ENCODE measurements at regions not wholly inside any gene's neighbourhood (a gene's known extent, or its start where the extent isn't known, plus 50 kb on each side); places are given as distances from the start of the nearest gene placed in this dataset.

DNA sequence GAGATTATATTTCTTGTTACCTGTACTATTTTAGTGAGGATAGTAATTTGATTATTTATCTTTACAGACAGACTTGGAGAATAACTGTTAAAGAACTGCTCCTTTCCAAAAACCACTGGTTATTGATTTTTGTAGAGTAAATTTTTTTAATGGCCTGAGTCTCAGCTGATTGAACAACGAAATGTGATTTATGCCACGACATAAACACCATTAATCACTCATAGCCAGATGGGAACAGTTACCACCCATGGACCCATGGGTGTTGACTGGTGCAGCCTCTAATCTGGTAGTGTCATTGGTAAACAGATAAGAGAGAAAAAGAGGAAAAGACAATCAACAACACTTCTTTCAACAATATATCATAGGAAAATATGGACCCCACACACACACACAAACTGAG is 101.4 kb upstream of the BEND6 start:
- Histone ChIP-seq H3K9ac (ENCODE audit: low read depth in 1 of 2, low read length in 2 of 2) (no peak overlapping the region), H3K4me1 (ENCODE audit: control insufficient read depth in 4 of 4, insufficient read depth in 4 of 4, low read length in 3 of 4) (peaks cover 0 to 11% (median 5%) of the 10 kb centered on the region in 4 donors), H3K9me3 (ENCODE audit: control insufficient read depth in 4 of 4, low read length in 3 of 4) (no peaks in the 10 kb centered on the region), H3K27ac (ENCODE audit: low read depth in 1 of 2, low read length in 2 of 2) (no peak overlapping the region), H3K4me3 (ENCODE audit: low read depth in 1 of 3, low read length in 3 of 3) (no peak overlapping the region), H3K36me3 (ENCODE audit: control insufficient read depth in 4 of 4, insufficient read depth in 3 of 4, low read depth in 1 of 4, low read length in 3 of 4) (no peaks in the 10 kb centered on the region), H3K27me3 (ENCODE audit: control insufficient read depth in 4 of 4, insufficient read depth in 4 of 4, low read length in 3 of 4) (peaks cover 0 to 2% (median 0%) of the 10 kb centered on the region in 4 donors)
- WGBS = 54% methylated on average over 2 of the region's 2 CpGs
- no peak for DNase-seq (ENCODE audit: low spot score)
- TF ChIP-seq GABPA (IDR thresholded peaks at IDR 0.05 in 1 of 2, conservative IDR thresholded peaks at IDR 0.05 in 1 of 2) (no peak), NR2F2 (IDR thresholded peaks at IDR 0.05) (no peak), EGR1 (IDR thresholded peaks at IDR 0.05; ENCODE audit: low read depth in 2 of 2) (no peak), HNF4G (IDR thresholded peaks at IDR 0.05) (no peak)
- TF ChIP-seq, protein P1, sequence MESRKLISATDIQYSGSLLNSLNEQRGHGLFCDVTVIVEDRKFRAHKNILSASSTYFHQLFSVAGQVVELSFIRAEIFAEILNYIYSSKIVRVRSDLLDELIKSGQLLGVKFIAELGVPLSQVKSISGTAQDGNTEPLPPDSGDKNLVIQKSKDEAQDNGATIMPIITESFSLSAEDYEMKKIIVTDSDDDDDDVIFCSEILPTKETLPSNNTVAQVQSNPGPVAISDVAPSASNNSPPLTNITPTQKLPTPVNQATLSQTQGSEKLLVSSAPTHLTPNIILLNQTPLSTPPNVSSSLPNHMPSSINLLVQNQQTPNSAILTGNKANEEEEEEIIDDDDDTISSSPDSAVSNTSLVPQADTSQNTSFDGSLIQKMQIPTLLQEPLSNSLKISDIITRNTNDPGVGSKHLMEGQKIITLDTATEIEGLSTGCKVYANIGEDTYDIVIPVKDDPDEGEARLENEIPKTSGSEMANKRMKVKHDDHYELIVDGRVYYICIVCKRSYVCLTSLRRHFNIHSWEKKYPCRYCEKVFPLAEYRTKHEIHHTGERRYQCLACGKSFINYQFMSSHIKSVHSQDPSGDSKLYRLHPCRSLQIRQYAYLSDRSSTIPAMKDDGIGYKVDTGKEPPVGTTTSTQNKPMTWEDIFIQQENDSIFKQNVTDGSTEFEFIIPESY (IDR thresholded peaks at IDR 0.05) = no peak

DNA sequence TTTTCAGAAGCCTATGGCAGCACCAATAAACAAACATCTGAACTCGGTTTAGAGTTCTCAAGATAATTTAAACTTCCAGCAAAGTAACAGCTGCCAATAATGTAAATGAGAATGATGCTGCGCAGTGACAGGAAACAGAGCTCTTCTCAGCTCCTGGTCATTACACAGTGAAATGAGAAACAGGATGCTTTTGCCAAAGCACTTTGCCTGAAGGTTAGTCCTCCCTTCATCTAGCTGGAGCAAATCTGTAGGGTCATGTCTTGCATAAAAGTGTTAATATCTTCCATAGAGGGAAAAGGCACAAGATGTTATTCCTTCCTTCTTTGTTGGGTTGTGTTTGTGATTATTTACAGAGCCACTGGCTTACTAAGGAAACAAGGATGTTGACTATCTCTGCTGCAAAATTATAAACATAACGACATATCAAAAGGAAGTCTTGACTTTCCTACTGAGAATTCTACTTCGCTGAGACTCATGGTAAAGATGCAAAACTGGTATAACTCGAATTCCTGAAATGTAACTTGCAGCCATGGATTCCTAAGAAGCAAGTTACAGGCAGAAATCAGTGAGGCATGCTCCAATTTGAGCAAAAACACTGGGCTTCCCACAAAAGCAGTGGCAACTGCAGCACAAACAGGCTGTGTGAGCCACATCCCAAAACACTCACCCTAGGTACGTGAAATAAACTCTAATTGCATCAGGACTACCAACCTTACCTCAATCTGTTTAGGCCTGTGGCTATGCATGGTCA is 102.5 kb upstream of the BEND6 start:
- TF ChIP-seq FOXA1 (IDR thresholded peaks at IDR 0.05) (no peak), GABPA (IDR thresholded peaks at IDR 0.05 in 1 of 2, conservative IDR thresholded peaks at IDR 0.05 in 1 of 2) (no peak), RAD21 (IDR thresholded peaks at IDR 0.05) (no peak), YY1 (IDR thresholded peaks at IDR 0.05) (no peak), TAF1 (conservative IDR thresholded peaks at IDR 0.05) (no peak), NR2F2 (IDR thresholded peaks at IDR 0.05) (no peak), HNF4A (conservative IDR thresholded peaks at IDR 0.05) (no peak), SP1 (IDR thresholded peaks at IDR 0.05) (no peak)
- TF ChIP-seq, protein P2, sequence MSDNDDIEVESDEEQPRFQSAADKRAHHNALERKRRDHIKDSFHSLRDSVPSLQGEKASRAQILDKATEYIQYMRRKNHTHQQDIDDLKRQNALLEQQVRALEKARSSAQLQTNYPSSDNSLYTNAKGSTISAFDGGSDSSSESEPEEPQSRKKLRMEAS (IDR thresholded peaks at IDR 0.05) = no peak
- TF ChIP-seq, protein P3, sequence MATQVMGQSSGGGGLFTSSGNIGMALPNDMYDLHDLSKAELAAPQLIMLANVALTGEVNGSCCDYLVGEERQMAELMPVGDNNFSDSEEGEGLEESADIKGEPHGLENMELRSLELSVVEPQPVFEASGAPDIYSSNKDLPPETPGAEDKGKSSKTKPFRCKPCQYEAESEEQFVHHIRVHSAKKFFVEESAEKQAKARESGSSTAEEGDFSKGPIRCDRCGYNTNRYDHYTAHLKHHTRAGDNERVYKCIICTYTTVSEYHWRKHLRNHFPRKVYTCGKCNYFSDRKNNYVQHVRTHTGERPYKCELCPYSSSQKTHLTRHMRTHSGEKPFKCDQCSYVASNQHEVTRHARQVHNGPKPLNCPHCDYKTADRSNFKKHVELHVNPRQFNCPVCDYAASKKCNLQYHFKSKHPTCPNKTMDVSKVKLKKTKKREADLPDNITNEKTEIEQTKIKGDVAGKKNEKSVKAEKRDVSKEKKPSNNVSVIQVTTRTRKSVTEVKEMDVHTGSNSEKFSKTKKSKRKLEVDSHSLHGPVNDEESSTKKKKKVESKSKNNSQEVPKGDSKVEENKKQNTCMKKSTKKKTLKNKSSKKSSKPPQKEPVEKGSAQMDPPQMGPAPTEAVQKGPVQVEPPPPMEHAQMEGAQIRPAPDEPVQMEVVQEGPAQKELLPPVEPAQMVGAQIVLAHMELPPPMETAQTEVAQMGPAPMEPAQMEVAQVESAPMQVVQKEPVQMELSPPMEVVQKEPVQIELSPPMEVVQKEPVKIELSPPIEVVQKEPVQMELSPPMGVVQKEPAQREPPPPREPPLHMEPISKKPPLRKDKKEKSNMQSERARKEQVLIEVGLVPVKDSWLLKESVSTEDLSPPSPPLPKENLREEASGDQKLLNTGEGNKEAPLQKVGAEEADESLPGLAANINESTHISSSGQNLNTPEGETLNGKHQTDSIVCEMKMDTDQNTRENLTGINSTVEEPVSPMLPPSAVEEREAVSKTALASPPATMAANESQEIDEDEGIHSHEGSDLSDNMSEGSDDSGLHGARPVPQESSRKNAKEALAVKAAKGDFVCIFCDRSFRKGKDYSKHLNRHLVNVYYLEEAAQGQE (IDR thresholded peaks at IDR 0.05) = no peak
- TF ChIP-seq, protein P4, sequence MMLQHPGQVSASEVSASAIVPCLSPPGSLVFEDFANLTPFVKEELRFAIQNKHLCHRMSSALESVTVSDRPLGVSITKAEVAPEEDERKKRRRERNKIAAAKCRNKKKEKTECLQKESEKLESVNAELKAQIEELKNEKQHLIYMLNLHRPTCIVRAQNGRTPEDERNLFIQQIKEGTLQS (IDR thresholded peaks at IDR 0.05) = no peak
- TF ChIP-seq, protein P5, sequence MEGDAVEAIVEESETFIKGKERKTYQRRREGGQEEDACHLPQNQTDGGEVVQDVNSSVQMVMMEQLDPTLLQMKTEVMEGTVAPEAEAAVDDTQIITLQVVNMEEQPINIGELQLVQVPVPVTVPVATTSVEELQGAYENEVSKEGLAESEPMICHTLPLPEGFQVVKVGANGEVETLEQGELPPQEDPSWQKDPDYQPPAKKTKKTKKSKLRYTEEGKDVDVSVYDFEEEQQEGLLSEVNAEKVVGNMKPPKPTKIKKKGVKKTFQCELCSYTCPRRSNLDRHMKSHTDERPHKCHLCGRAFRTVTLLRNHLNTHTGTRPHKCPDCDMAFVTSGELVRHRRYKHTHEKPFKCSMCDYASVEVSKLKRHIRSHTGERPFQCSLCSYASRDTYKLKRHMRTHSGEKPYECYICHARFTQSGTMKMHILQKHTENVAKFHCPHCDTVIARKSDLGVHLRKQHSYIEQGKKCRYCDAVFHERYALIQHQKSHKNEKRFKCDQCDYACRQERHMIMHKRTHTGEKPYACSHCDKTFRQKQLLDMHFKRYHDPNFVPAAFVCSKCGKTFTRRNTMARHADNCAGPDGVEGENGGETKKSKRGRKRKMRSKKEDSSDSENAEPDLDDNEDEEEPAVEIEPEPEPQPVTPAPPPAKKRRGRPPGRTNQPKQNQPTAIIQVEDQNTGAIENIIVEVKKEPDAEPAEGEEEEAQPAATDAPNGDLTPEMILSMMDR (IDR thresholded peaks at IDR 0.05; ENCODE audit: low read depth, low read length, missing input control) = no peak
- TF ChIP-seq, protein P1 (IDR thresholded peaks at IDR 0.05) = no peak
- WGBS = 54% methylated on average over 6 of the region's 6 CpGs
- H3K9me3 ChIP-seq (ENCODE audit: control insufficient read depth in 4 of 4, low read length in 3 of 4) = no peaks in the 10 kb centered on the region
- peaks cover 0 to 2% (median 0%) of the 10 kb centered on the region in 4 donors for H3K27me3 ChIP-seq (ENCODE audit: control insufficient read depth in 4 of 4, insufficient read depth in 4 of 4, low read length in 3 of 4)
- no peak overlapping the region for H3K4me3 ChIP-seq (ENCODE audit: low read depth in 1 of 3, low read length in 3 of 3)
- H3K36me3 ChIP-seq (ENCODE audit: control insufficient read depth in 4 of 4, insufficient read depth in 3 of 4, low read depth in 1 of 4, low read length in 3 of 4) = no peaks in the 10 kb centered on the region
- H3K4me1 ChIP-seq (ENCODE audit: control insufficient read depth in 4 of 4, insufficient read depth in 4 of 4, low read length in 3 of 4) = peaks cover 0 to 11% (median 5%) of the 10 kb centered on the region in 4 donors
- H3K27ac ChIP-seq (ENCODE audit: low read depth in 1 of 2, low read length in 2 of 2) = no peak overlapping the region
- no peak for DNase-seq (ENCODE audit: low spot score)
- H3K9ac ChIP-seq (ENCODE audit: low read depth in 1 of 2, low read length in 2 of 2) = no peak overlapping the region
